ENCODE measurements at regions not wholly inside any gene's neighbourhood (a gene's known extent, or its start where the extent isn't known, plus 50 kb on each side); places are given as distances from the start of the nearest gene placed in this dataset.

DNA sequence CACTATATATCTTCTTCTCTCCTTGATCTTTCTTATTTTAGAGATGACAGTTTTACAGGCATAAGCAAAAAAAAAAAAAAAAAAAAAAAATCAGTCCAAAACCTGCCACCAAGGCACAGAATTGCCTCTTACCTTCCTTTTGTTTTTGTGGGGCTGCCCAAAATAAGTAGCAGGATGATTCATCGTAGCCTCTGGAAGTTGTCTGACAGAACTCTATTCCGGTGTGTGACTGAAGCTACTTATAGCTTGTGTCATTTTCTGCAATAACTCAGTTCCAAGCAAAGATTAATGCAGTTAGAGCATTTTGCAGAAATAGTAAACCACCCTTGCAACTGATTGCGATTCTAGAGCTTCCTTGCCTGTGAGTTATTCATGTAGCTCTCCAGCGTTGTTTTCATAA lies 186.8 kb downstream of the KIF2B start:
- no peak for DNase-seq

DNA sequence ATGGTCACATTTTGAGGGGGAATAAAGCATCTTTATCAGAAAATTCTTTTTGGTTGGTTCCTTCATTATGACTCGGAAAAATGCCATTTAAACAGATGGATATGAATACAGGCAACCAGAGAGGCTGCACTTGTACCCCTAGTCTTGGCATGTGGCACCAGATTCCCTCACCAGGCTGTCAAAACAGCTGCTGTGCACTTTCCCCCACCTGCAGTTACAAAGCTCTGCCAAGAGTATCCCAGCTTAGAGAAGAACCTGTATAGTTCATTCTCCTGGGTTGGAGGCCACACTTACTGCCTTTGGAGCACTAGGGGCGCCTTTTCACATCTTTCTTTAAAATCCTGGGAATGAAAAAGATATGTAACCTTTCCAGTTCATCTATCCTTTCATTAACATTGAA lies 190.3 kb downstream of the KIF2B start:
- no peak for DNase-seq

DNA sequence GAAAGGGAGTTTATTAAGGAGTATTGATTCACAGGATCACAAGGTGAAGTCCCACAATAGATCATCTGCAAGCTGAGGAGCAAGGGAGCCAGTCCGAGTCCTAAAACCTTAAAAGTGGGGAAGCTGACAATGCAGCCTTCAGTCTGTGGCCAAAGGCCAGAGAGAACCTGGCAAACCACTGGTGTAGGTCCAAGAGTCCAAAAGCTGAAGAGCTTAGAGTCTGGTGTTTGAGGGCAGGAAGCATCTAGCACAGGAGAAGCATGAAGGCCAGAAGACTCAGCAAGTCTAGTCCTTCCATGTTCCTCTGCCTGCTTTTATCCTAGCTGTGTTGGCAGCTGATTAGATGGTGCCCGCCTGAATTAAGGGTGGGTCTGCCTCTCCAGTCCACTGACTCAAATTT lies 193.0 kb downstream of the KIF2B start:
- DNase-seq = no peak

DNA sequence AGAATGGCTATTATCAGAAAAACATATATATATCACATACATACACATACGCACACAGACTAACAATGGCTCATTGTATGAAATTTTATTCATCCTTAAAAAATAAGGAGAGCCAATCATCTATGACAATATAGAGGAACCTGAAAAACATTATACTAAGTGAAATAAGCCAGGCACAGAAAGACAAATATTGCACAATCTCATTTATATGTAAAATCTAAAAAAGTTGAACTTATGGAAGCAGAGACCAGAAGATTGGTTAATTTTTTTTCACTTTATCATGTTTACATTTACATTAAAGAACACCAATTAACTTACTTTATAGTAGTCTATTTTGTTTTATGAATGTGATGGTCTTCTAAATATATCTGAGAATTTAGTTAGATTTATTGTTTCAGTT lies 198.7 kb downstream of the KIF2B start:
- DNase-seq = no peak

DNA sequence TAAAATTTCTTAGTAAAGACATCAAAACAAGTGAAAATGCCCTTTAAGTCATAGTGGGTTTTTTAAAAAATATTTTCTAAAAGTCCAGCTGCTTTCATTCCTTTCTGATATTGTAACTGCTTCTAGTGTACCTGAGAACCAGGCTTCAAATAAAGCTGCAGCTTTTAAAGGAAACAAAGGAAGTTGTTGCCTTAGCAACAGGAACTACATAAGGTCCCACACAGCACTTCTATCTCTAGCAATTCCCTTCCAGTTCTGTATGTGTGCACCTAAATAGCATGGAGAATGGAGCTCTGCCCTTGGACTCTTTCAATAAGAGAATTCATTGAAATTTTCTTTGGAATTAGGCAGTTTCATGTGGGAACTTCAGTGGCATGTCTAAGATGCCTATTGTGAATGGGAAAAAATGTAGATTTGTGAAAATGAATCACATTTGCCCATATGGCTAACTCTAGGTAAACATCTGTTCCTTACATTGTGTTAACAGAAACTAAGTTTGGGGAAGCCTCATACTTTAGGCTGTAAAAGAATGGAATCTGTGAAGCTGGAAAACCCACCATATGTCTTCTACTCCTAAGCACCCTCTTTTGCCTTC lies 206.4 kb downstream of the KIF2B start:
- no peak for DNase-seq

DNA sequence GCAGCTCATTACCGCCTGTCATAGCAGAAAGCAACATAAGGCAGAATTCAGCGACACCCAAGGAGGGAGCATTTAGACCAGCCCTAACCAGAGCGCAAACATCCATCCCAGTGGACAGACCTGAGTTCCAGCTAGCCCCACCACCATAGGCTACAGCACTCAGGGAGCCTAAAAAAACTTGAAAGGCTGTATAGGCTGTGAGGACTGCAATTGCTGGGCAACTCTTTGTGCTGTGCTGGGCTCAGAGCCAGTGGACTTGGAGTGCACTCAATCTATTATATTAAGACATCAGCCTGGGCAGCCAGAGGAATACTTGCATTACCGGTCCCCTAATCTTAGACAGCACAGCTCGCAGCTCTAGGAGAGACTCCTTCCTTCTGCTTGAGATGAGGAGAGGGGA lies 207.3 kb downstream of the KIF2B start:
- no peak for DNase-seq

DNA sequence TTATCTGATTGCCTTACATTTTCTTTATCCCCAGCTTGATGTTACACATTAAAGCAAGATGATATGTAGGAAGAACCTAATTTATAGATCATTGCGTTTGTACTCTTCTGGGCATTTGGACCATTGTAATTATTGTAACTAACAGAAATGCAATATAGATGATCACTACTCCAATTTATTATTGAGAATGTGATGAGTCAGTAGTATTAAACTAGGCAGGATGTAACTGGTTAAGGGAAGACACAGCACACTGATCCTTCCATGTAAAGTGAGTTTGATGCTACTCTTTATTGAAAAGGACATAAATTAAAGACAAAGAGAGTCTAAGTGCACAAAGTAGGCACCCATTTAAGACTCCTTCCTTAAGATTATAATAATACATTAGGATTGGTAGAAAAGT lies 223.8 kb downstream of the KIF2B start:
- no peak for DNase-seq

DNA sequence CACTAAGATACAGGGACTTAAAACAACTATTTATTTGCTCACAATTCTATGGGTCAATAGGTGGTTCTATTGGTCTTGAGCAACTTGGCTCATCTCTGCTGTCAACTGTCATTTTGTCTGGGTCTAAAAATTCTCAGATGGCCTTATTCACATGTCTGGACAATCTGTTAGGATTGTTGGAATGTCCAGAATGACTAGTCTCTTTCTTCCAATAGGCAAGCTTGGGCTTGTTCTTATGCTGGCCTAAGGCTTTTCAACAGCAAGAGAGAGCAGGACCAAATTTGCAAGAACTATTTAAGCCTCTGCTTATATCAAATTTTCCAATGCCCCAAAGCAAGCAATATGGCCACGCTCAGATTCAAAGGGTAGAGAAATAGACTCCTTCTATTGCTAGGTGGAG lies 240.9 kb downstream of the KIF2B start:
- no peak for DNase-seq

DNA sequence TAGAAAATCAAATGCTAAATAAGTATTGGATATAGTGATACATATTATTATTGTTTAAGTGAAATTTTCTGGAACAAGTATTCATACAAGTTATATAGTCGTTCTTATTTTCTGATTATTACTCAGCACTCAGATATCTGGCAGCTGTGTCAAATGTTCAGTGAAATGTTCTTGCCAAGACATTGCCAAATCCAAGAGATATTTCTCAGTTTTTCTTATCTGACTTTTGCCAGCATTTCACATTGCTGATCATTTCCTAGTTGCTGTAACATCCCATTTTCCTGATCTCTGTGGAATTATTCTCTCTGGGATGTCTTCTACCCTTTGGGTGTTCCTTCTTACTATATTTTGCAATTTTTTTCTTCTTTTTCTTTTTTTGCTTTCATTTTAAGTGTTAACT lies 262.3 kb downstream of the KIF2B start:
- no peak for DNase-seq

DNA sequence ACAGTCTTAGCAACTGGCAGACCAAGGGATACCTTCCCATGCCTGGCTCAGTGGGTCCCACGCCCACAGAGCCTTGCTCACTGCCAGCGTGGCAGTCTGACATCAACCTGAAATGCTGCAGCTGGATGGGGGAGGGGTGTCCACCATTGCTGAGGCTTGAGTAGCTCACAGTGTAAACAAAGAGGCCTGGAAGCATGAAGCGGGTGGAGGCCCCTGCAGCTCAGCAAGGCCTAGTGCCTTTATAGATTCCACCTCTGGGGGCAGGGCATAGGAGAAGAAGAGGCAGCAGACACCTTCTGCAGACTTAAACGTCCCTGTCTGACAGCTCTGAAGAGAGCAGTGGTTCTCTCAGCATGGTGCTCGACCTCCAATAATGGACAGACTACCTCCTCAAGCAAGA lies 263.2 kb downstream of the KIF2B start:
- DNase-seq = no peak

DNA sequence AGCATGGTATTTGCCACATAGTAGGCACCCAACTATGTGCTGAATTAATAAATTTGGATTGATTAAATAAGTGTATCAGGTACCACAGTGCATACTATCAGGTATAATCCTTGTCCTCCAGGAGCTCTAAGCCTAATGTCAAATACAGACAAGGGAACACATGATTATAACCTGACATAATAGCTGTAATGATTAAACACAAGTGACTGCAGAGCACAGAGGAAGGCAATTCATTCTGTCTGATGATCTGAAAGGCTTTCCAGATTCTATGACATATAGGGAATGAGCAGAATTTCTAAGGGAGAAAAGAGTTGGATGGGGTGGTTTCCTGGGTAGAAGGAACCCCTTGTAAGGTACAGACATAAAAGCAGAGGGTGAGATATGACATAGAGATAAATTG lies 273.5 kb downstream of the KIF2B start:
- DNase-seq = no peak

DNA sequence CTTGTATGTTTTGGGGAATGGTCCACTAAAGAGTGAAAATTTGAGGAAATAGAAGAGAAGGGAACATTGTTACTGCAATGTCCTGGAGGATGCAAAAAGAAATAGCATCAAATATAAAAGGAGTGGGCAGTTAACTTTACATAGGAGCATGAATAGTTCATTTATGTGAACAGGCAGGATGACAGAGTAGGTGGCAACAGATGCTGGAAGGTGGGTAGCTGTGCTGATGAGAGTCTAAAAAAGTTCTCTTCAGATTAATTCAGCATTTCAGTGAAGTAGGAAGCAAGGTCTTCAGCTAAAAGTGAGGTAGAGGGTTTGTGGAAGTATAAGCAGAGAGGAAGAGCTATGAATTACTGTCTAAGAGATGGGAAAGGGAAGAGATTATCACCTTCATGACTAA lies 276.5 kb downstream of the KIF2B start:
- DNase-seq = no peak

DNA sequence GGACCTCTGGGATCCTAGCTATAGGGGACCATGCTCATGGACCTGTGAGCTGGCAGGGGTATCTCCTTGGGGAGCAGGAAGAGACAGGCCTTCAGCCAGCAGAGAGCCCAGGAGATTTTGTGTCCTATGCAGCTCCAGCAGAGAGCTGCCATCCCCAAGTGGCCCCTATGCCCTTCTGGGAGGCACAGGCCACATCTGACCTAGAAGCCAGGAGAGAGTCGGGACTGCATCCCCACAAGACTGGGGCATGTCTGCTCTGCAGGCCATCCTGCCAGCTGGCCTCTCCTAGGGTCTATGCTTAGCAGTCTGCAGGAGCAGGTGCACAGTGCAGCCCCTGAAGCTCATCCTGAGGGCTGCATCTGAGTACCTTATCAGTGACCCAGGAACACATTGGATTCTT lies 279.5 kb downstream of the KIF2B start:
- no peak for DNase-seq

DNA sequence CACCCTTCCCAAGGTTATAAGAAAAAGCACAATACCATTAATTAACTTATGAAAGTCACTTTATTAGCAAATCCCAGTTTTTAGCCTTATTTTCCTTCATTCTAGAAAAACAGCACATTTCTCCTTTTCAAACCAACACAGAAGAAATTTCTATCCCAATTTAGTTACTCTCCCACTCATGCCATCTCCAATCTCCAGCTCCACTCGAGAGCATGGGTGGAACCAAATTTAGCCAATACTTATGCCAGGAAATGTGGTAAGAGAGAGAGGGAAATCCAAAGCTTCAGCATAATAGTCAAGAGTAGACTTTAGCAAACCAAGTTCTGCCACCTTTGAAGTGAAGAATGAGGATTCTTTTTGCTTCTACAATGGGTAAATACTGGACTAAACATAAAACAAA lies 288.8 kb downstream of the KIF2B start:
- no peak for DNase-seq

DNA sequence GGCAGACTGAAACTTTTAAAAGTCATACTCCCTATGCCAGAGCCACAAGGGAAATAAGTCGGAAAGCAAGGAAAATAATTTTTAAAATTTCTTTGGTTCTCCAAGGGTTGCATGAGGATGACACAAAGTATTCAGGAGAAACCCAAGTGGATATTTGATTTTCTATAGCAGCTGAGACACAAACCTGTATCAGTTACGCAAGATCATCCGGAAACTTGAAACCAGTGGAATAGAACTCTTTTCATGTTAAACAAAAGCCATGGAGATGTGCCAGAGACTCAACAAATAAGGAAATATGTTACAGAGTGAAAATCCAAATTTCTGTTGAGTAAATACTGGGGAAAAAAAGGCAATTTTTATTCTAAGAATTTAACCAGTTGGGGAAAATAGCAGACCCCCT lies 294.7 kb downstream of the KIF2B start:
- DNase-seq = no peak

DNA sequence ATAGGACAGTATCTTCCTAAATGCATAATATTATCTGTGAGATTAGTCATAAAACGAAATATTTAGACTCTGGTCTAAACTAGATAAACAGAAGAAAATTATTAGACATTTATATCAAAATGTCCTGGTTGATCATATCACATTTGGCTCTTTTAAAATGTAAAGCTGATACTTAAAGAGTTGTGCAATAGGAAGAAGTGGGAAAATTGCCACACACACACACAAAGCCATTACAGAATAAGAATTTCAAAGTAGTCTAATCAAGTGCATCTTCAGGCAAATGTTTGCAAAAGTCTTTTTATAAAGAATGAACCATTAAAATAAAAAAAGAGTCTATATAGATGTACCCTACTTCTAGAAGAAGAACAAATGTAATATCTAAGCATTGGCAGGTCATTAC lies 301.7 kb downstream of the KIF2B start:
- no peak for DNase-seq

DNA sequence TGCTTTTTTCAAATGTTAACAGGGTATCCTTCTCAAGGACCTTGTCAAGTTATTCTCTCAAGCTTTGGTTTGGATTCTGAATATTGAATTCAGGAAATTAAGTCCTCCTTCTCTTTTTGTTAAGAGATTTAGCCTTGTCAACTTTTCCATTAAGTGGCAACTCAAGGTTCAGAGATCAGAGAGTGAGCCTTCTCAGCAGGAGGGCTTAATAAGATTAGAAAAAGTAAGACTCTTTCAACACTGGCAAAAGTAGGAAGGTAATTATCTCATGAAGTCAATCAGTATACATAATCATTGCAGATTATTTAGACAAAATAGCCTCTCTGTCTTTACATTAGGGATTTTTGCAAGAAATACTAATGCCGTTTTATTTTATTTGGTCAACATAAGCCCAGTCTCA lies 330.7 kb downstream of the KIF2B start:
- DNase-seq = no peak

DNA sequence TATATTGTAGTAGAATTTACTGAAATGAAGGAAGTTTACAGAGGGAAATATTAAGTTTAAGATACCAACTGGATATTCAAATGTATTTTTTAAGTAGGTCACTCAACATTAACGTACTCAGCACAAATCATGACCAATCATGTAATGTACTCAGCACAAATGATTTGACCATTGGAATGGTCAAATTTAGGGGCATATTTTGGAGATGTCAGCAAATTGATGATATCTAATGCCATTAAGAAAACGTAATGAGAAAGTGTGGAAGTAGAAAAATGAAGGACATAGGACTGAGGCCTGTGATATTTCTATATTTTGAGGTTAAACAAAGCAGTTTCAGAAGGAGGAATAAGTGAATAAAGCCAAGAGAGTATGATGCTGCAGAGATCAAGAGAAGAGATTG lies 334.8 kb downstream of the KIF2B start:
- DNase-seq = no peak

DNA sequence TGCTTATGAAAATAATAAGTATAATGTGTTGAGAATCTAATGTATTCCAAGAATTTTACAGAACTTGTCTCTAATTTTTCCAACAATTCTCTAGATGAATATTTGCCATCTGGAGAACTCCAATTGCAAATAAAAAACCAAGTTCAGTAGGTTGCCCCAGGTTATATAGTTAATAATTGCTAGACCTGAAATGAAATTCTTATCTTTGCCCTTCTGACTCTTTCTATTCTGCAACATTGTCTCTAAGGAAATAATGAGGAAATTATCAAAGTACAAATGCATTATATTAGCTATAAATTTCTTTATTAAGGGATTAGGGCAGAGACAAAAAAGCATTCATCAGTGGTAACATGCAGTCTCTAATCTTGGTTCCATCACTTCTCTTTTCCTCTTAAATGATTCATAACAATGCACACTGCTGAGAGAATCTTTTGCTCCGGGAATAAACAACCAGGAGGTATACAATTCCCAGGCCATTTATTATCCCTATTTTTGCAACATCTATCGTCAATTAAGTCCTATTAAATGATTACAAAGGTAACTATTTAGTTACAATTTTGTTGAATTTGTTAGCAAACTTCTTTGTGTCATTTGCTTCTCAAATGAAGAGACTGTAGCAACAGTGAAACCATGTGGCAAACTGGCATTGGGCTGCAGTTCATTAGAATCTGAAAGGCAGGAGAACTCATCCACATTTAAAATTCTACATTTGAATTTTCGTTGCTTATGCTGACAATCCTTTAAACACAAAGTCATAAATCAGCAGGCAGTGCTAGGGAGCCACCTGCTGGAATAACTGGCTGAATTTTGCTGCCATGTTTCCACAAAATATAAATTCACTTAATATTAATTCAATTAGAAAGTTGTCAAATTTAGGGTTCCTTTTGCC lies 349.6 kb downstream of the KIF2B start:
- DNase-seq = peak; percentile 0

DNA sequence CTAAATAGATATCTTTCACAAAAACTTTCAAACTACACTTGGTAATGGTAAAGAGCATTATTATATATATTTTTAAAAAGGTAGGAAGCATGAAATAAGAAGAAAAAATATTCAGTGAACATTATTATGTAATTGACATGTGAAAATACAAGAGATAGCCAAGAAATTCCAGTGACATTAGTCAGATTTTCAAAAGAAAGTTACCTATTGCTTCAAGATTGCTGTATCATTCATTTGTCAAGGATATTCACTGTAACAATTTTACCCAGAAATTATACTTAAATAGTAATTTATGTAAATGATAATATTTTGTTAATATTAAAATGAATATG lies 350.2 kb downstream of the KIF2B start:
- DNase-seq = no peak

DNA sequence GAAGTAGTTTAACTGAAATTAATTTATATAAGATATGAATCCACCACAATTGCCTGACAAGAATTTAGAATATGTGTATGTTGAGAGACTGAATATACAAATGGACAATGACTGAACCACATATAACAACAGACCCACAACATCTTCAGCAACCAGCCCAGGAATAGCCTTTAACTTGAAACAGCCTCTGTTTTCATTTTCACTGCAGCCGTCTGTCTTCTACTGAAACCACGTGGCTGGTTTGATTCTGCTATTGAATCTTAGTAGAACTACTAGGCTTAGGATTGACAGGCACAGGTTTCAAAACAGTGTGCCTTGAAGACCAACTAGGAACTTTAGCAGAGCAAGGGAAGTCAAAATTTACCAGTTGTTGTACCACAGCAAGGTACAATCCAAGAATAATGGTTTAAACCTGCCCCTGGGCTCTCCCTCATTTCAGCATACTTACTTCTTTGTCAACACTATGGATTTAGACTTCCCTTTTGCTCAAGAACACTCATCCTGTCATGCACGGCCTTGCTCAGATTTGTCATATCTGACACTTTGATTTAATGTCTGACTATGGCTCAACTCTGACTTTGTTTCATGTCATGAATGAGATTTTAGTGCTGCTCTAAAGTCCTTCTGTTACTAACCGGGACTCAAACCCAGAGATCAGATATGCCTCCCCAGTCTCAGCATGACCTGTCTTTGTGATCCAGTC lies 355.0 kb downstream of the KIF2B start:
- no peak for DNase-seq

DNA sequence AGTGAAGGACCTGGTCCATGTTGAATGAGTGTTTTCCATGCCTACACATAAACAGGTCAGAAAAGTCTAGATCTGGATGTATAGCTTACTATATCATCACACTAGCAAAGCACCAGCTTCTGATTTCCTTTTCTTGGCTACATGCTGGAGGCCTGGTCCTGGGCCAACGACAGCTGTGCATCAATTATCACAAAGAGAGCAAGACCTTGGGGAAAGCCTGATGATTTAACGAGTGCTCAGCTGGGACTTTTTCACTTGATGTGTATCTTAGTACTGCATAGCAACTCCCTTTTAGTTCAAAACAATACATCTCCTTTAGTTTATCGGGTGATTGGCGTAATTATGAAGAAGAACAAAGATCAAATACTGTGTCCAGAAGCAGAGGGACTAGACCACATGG lies 358.2 kb downstream of the KIF2B start:
- DNase-seq = no peak

DNA sequence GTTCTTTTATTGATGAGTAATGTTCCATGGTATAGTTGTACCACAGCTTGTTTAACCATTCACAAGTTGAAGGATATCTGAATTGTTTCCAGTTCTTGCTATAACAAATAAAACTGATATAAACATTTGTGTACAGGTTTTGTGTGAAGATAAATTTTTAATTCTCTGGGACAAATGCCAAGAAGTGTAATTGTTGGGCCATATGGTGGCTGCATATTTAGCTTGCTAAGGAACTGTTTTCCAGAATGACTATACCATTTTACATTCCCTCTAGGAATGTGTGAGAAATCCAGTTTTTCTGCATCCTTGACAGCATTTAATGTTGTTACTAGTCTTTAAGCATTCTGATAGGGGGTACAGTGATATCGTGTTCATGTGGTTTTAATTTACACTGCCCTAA lies 368.5 kb downstream of the KIF2B start:
- DNase-seq = no peak

DNA sequence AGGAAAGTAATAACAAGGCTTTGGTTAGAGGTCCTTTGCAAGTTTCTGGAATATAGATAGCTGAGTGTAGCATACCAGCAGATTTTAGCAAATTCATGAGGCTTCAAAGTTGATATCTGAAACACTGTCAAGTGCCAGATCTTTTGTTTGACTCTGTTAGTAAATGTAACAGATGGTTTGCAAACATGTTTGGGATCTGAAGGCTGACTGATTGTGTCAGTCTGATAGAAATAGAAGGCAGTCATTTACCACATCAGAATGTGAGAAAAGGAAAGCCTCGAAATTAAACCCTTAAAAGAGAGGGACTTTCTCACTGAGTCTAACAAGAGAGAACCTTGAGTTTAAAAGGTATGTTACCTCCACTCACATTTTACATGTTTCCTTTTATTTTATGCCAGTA lies 371.5 kb downstream of the KIF2B start:
- no peak for DNase-seq
